ENCODE measurements at regions not wholly inside any gene's neighbourhood (a gene's known extent, or its start where the extent isn't known, plus 50 kb on each side); places are given as distances from the start of the nearest gene placed in this dataset.

DNA sequence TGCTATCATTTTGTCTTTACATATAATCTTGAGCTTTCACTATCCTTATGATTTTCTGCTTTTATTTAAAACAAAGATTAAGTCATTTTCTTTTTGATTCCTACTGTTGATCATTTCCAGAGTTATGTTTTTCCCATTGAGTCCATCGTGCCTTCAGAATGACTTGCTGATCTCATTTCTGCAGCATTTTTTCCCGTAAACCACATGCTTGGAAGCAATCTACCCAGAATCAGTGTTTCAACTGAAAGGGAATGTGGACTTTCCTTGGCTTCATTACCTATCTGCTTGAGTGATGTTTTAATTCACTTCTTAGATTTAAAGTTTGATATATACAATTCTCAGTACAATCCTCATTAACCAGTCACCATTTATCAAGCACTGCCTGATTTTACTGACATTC is 192.4 kb upstream of the FSTL5 start:
- no peak for DNase-seq (ENCODE audit: low spot score)

- no peak for DNase-seq (ENCODE audit: low spot score)
Observed at GRCh38 chr4:162352580-162353107, 188.8 kb upstream of the FSTL5 start.

DNA sequence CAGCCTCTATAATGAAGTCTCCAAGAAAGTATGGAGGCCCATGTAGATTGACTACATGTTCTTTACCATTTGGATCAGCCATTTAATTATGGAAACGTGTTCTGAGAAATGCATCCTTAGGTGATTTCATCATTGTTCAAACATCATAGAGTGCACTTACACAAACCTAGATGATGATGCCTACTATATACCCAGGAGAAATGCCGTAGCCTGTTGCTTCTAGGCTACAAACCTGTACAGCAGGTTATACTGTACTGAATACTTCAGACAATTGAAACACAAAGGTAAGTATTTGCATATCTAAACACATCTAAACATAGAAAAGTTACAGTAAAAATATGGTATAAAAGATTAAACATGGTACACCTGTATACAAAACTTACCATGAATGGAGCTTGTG is 186.5 kb upstream of the FSTL5 start:
- DNase-seq (ENCODE audit: low spot score) = no peak

DNA sequence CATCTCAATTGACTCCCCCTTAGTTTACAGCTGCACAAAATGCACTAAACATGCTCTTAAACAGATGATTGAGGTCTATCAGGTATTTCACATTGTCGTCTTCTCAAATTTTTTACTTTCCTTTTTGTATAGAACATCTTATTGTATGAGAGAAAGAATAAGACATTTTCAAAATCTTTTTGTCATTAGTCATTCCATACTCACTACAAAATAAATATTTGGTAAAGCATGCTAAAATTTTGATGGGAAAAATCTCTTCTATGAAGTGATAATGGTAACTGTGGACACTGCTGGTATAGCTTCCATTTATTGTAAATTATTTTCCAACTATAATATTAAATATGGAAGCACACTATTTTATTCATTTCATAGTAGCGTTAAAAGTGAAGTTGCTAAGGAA is 185.6 kb upstream of the FSTL5 start:
- no peak for DNase-seq (ENCODE audit: low spot score)

DNA sequence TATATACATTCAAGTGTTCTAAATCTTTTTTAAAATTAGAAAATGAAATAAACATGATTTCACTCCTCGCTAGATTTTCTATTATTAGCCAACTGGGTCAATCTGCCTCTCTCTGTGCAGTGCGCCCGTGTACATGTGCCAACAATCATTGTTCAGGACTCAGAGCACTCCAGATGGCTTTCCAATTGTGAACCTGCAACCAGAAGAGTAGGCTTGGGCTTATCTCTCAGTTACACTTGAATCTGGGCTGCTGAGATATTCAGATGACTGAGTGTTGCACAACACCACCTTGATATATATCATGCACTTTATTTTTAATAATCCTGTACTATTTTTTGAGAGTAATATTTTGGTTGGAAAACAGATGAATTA is 184.0 kb upstream of the FSTL5 start:
- DNase-seq (ENCODE audit: low spot score) = no peak

DNA sequence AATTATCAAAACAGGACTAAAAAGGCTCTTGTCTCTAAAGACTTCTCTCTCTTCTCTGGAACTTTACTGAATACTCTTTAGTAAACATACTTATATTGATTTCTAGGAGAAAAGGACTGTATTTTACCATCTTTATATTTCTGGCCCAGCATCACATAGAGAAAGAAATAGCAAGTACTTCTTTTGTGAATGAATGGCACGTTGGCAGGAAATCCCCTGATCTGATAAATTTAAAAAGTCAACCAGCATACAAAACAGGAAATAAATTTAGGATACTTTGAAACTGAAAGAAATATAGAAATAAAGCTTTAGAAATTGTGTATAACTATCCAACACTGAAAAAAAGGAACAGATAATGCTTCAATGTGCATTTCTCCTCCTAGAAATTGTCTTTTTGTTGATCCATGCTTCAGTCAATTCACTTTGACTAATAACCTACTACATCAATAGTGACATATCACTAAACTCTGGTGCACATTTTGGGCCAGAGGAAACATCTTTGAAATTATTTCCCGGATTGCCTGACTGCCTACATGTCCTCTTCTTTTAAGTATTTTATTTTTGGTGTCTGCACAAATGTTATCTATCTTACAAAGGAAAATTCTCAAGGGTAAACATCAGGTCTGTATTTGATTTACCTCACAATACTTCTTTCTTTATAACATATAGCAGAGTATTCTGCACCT is 183.5 kb upstream of the FSTL5 start:
- DNase-seq (ENCODE audit: low spot score) = no peak

DNA sequence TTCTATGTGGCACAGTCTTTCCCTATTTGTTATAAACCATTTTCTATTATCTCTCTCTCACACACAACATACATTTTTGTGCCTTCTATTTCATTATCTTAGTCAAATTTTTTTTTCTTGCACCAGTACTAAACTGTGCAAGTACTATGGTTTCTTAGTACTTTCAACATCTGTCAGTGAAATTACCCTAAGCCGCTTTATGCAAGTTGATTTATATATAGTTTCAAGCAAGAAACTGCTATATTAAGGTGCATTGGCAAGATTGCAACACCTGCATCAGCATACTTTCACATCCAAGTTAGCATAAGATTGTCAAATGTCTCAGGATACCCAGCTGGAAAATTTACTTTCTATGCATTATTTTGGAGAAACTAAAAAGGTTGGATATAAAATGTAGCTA is 180.2 kb upstream of the FSTL5 start:
- DNase-seq (ENCODE audit: low spot score) = no peak

DNA sequence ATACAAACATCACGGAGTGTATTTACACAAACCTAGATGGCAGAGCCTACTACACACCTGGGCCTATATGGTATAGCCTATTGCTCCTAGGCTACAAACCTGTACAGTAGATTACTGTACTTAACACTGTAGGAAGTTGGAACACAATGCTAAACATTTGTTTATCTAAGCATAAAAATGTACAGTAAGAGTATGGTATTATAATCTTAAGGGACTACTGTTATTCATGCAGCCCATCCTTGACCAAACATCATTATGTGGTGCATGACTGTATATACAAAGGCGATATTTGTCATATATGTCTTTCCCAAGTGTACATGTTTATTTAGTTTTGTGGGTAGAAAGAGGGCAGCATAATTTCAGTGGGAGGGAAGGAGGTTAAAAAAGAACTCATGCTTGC is 177.7 kb upstream of the FSTL5 start:
- no peak for DNase-seq (ENCODE audit: low spot score)

DNA sequence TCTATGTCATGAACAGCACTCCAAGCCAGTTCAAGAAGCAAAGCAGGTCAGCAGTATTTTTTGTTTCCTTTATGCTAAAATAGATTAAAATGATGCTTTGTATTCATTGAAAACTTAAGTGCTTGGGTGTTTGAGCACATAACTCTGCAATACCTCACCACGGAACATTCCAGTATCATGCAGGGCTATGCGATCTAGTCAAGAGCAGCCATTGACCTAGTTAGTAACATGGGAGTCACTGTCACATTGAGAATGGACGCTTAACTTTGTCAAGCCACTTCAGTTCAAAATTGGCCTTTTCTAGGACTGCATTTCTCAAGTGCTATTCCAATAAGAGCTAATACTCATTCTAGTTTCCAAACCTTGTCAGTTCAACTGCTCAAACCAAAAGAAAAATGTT is 160.1 kb upstream of the FSTL5 start:
- no peak for DNase-seq (ENCODE audit: low spot score)

DNA sequence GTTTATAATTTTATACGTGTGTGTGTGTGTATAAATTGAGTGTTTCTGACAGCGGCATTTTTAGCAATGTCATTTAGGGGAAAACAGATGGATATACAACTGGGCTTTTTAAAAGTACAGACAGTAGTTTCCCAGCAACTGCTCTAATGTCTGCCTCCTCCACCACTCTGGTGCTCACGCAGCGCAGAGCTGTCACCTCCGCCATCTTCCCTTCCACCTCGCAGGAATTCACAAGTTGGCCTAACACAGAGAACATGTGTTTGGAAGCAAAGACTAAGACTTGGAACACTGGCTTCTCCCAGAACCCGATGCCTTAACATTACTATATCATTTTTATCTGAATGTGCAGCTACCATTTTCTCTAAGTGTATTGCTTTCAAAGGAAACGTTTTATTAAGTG is 158.3 kb upstream of the FSTL5 start:
- no peak for DNase-seq (ENCODE audit: low spot score)

DNA sequence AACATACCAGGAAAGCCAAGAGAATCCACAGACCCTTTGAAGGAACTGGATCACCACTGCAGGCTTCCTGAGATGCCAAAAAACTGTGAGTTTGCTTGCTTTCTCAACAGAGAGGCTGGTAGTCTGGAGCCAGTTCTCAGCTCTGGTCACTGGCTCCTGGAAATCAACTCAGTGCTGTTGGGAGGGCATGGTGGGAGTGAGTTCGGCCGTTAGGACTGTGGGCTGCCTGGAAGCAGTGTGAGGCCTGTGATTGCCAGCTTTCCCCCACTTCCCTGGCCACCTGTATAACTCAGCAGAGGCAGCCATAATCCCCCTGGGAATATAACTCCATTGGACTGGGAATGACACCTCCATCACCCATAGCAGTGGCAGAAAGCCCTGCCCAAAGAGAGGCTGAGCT is 122.0 kb upstream of the FSTL5 start:
- no peak for DNase-seq (ENCODE audit: low spot score)

DNA sequence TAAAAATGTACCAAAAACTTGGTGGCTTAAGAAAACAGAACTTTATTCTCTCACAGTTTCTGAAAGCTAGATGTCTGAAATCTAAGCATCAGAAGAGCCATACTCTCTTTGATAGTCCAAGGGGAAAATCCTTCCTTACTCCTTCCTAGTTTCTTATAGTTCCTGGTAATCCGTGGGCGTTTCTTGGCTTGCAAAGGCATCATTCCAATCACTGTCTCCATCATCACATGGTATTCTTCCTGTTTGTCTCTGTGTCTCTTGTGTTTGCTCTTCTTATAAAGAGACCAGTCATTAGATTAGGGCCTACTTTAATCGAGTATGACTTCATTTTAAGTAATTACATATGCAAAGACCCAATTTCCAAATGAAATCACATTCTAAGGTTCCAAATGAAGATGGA is 118.9 kb upstream of the FSTL5 start:
- no peak for DNase-seq (ENCODE audit: low spot score)

DNA sequence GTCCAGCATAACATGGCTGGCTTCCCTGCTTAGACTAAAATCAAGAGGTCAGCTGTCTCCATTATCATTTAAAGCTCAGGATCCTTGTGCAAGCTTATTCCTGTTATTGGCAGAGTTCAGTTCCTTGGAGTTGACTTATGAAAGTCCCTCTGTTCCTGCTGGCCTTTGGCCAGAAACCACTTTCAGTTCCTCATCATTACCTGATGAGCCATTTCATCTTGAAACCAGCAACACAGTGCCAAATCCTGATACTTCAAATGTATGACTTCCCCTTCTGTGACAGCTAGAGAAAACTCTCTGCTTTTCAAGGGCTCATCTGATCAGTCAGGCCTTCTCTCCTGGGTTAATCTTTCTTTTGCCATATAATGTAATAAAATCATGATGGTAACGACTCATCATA is 110.6 kb upstream of the FSTL5 start:
- no peak for DNase-seq (ENCODE audit: low spot score)

- no peak for DNase-seq (ENCODE audit: low spot score)
Observed at GRCh38 chr4:162272215-162272614, 108.4 kb upstream of the FSTL5 start.

- DNase-seq (ENCODE audit: low spot score) = no peak
Observed at GRCh38 chr4:162268911-162269310, 105.1 kb upstream of the FSTL5 start.

- no peak for DNase-seq (ENCODE audit: low spot score)
Observed at GRCh38 chr4:162265802-162266201, 102.0 kb upstream of the FSTL5 start.

DNA sequence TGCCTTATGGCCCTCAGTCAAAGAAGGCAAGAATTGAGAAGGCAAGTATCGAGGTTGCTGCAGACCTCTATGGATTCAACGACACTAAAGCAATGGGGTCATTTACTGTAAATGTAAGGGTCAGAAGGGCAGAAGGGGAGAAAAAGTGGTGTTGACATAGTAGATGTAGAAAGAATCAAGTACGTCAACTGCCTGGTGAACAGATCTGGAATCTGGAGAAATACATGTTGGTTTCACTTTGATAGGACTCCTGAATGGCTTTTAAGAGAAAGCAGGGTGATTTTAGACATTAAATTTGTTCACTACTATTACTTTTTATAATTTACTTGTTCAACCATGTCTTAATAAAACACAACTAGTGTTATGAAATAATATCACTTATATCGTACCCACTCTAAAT is 81.3 kb upstream of the FSTL5 start:
- DNase-seq (ENCODE audit: low spot score) = no peak

- DNase-seq (ENCODE audit: low spot score) = no peak
Observed at GRCh38 chr4:162241857-162242256, 78.1 kb upstream of the FSTL5 start.

DNA sequence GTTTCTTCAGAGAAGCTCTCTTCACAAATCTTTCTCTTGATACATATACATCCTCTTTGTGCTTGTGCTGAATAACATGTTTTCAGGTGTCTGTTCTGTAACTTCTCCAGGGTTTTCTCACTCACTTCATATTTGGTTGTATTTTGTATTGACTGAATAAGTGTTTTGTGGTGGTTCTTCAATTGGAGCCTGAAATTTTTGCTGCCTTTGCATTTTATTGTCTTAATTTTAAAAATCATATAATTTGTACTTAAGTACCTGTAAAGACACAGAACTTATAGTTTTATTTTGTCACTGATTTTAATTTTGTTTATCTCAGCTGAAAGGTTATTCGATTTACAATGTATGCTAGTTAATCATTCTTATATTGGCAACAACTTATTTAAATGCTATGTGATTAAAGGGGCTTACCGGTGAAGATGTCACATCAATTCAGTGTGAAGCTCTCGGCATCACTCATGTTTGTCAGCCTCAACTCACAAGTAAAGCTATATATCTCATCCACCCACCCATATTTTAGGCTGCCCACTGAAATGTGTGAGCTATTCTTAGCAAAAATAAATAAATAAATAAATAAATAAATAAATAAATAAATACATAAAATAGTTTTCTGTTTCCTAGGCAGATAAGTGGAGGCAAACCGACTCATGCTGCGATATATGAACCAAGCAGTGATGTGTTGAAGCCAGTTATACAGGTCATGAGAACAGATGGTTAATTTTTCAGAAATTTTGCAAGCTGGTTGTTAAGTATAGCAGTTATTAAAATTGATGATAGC is 76.4 kb upstream of the FSTL5 start:
- DNase-seq (ENCODE audit: low spot score) = no peak

DNA sequence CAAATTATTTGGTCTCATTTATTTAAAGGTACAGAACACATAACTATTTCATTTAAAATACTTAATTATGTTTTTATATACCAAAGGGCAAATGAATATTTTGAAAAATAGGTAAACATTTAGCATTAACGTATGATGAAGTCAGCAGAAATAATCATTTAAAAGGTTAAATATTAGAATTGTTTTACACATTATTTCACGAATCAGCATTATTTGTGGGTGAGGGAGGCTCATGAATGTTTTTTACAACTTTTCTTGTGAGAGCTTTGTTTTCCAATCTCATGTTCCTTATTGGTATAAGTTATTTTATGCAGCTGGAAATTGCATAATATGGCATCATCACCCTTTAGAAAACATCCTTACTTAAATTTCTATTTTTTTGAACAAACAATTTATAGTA is 73.9 kb upstream of the FSTL5 start:
- no peak for DNase-seq (ENCODE audit: low spot score)

DNA sequence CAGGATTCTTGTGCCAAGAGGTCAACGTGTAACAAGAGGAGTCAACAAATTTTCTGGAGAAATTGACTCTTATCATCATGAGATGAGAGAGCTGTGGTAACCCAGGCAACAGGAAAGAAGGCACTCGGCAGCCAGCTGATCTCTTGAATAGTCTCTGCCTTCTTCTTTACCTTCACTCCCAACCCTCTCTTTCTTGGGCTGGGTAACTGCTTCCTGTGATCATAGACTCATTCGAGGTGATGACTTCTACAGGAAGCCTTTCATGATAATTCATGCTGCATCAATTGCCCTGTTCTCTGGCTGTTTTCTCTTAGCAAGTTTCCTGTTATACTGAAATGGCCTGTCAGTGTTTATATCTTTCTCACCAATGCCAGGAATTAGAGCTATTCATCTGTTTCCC is 70.8 kb upstream of the FSTL5 start:
- DNase-seq (ENCODE audit: low spot score) = no peak

GRCh38 chr4:162232349-162232748 is 68.5 kb upstream of the FSTL5 start:
- DNase-seq (ENCODE audit: low spot score) = no peak

GRCh38 chr4:162229670-162230069 is 65.9 kb upstream of the FSTL5 start:
- no peak for DNase-seq (ENCODE audit: low spot score)
